ENCODE measurements at regions not wholly inside any gene's neighbourhood (a gene's known extent, or its start where the extent isn't known, plus 50 kb on each side); places are given as distances from the start of the nearest gene placed in this dataset.

GRCh38 chr22:48663297-48663696, 1164.4 kb downstream of the BRD1 start:
- TF ChIP-seq CTCF (IDR thresholded peaks at IDR 0.05) (peak; percentile 58), ZFX (IDR thresholded peaks at IDR 0.05; ENCODE audit: borderline replicate concordance) (no peak)
